ENCODE measurements at regions not wholly inside any gene's neighbourhood (a gene's known extent, or its start where the extent isn't known, plus 50 kb on each side); places are given as distances from the start of the nearest gene placed in this dataset.

GRCh38 chr15:81619002-81619401 is 245.0 kb upstream of the TMC3 start:
- H3K9me2 ChIP-seq, result no peaks in the 10 kb centered on the region
- H3K4me1 ChIP-seq (ENCODE audit: control insufficient read depth in 1 of 2, insufficient read depth in 2 of 2, low read depth in 1 of 2, low read length in 1 of 2), result no peaks in the 10 kb centered on the region
- ChIA-PET CTCF (interaction anchor here (1.3 kb wide), 1 partner anchor 11 kb away, joined by 3 read pairs; no protein-coding TSS in a partner anchor), POLR2A (no interaction called here)
- no peak for TF ChIP-seq RFX5 (IDR thresholded peaks at IDR 0.05; ENCODE audit: low read length)
- TF ChIP-seq TEAD4 (IDR thresholded peaks at IDR 0.05; ENCODE audit: borderline replicate concordance, insufficient read depth), result no peak
- no peak for TF ChIP-seq PBX3 (IDR thresholded peaks at IDR 0.05)
- TF ChIP-seq CHD2 (IDR thresholded peaks at IDR 0.05; ENCODE audit: low read length, partially characterized antibody), result no peak
- no peak for TF ChIP-seq RCOR1 (IDR thresholded peaks at IDR 0.05; ENCODE audit: low read length)
- H3K27me3 ChIP-seq (ENCODE audit: insufficient read depth), result no peaks in the 10 kb centered on the region
- H2AFZ ChIP-seq (ENCODE audit: low read depth), result no peak overlapping the region
- H3K9me3 ChIP-seq, result no peaks in the 10 kb centered on the region
- H3K9ac ChIP-seq, result no peak overlapping the region
- no peaks in the 10 kb centered on the region for H3K79me2 ChIP-seq (ENCODE audit: insufficient read depth)
- no peak overlapping the region for H3K27ac ChIP-seq (ENCODE audit: low read depth in 2 of 2, low read length in 1 of 2)
- no peak overlapping the region for H3K4me3 ChIP-seq (ENCODE audit: low read depth in 2 of 2, low read length in 1 of 2)
- WGBS (ENCODE audit: low lambda C conversion rate), result 50% methylated on average over 4 of the region's 4 CpGs
- no peak for DNase-seq
- H3K4me2 ChIP-seq, result no peak overlapping the region
- no peaks in the 10 kb centered on the region for H4K20me1 ChIP-seq (ENCODE audit: insufficient read depth)
- no peaks in the 10 kb centered on the region for H3F3A ChIP-seq (replicated peaks; ENCODE audit: insufficient read depth)
- H3K36me3 ChIP-seq (replicated peaks in 1 of 2; ENCODE audit: control insufficient read depth in 1 of 2, insufficient read depth in 2 of 2, low read length in 1 of 2), result no peaks in the 10 kb centered on the region

GRCh38 chr15:81612631-81613030 is 238.6 kb upstream of the TMC3 start:
- Histone ChIP-seq H3K9me2 (no peaks in the 10 kb centered on the region), H3K79me2 (ENCODE audit: insufficient read depth) (no peaks in the 10 kb centered on the region), H2AFZ (ENCODE audit: low read depth) (no peak overlapping the region), H3K4me3 (ENCODE audit: low read depth in 2 of 2, low read length in 1 of 2) (no peak overlapping the region), H3F3A (replicated peaks; ENCODE audit: insufficient read depth) (no peaks in the 10 kb centered on the region), H3K9ac (no peak overlapping the region), H3K4me1 (ENCODE audit: control insufficient read depth in 1 of 2, insufficient read depth in 2 of 2, low read depth in 1 of 2, low read length in 1 of 2) (no peaks in the 10 kb centered on the region), H3K27ac (ENCODE audit: low read depth in 2 of 2, low read length in 1 of 2) (no peak overlapping the region), H3K9me3 (no peaks in the 10 kb centered on the region), H3K36me3 (replicated peaks in 1 of 2; ENCODE audit: control insufficient read depth in 1 of 2, insufficient read depth in 2 of 2, low read length in 1 of 2) (no peaks in the 10 kb centered on the region), H4K20me1 (ENCODE audit: insufficient read depth) (no peaks in the 10 kb centered on the region), H3K27me3 (ENCODE audit: insufficient read depth) (no peaks in the 10 kb centered on the region), H3K4me2 (no peak overlapping the region)
- WGBS (ENCODE audit: low lambda C conversion rate), result 32% methylated on average over 2 of the region's 2 CpGs
- ChIA-PET POLR2A (no interaction called here), CTCF (interaction anchor here (1.2 kb wide), 1 partner anchor 128 kb away, joined by 3 read pairs; no protein-coding TSS in a partner anchor)
- no peak for DNase-seq
- TF ChIP-seq EZH2phosphoT487 (IDR thresholded peaks at IDR 0.05; ENCODE audit: borderline replicate concordance, low read depth), result no peak
- no peak for TF ChIP-seq TAF1 (IDR thresholded peaks at IDR 0.05; ENCODE audit: borderline replicate concordance, low read depth, low read length)
- TF ChIP-seq RAD21 (IDR thresholded peaks at IDR 0.05; ENCODE audit: low read length), result no peak
- no peak for TF ChIP-seq MXI1 (IDR thresholded peaks at IDR 0.05; ENCODE audit: low read depth, low read length)
- TF ChIP-seq ZBTB33 (IDR thresholded peaks at IDR 0.05; ENCODE audit: borderline replicate concordance, low read depth), result no peak
- TF ChIP-seq CHD2 (IDR thresholded peaks at IDR 0.05; ENCODE audit: low read length, partially characterized antibody), result no peak
- TF ChIP-seq JUND (IDR thresholded peaks at IDR 0.05), result no peak
- no peak for TF ChIP-seq IRF3 (IDR thresholded peaks at IDR 0.05; ENCODE audit: low read depth, low read length)
- no peak for TF ChIP-seq USF2 (IDR thresholded peaks at IDR 0.05; ENCODE audit: borderline replicate concordance, low read depth, low read length)
